Progenitor cell of endocrine pancreas (in vitro differentiated cells): ENCODE measurements at regions not wholly inside any gene's neighbourhood (a gene's known extent, or its start where the extent isn't known, plus 50 kb on each side); places are given as distances from the start of the nearest gene placed in this dataset.

Source experiments
- DNase-seq: peaks from one replicate; pipeline ENCODE4 v3.0.0; 2021; ENCODE audit warnings: low spot score; ENCODE audit not compliant: unreplicated experiment
- H3K27ac Mint-ChIP-seq: 2 replicates; pipeline ENCODE4 v1.8.0; 2021; ENCODE audit warnings: mild to moderate bottlenecking, moderate library complexity, mixed read lengths
- H3K27me3 Mint-ChIP-seq: 2 replicates; pipeline ENCODE4 v1.8.0; 2021; ENCODE audit warnings: mixed read lengths
- H3K36me3 Mint-ChIP-seq: 2 replicates; pipeline ENCODE4 v1.8.0; 2022; ENCODE audit warnings: mixed read lengths; ENCODE audit not compliant: insufficient read depth
- H3K4me1 Mint-ChIP-seq: 2 replicates; pipeline ENCODE4 v1.8.0; 2021; ENCODE audit warnings: low read depth, mixed read lengths
- H3K4me3 Mint-ChIP-seq: 2 replicates; pipeline ENCODE4 v1.8.0; 2021; ENCODE audit warnings: low read depth, mild to moderate bottlenecking, moderate library complexity, mixed read lengths
- H3K9me3 Mint-ChIP-seq: 2 replicates; pipeline ENCODE4 v1.8.0; 2021; ENCODE audit warnings: low read depth, mixed read lengths
- TF ChIP-seq, protein P1 (sequence below): fragments of 200-600 bp; sonication (generic); IDR thresholded peaks from one replicate; pipeline ENCODE4 v1.5.0; 2021; ENCODE audit warnings: antibody characterized with exemption, mild to moderate bottlenecking; ENCODE audit not compliant: unreplicated experiment

DNA sequence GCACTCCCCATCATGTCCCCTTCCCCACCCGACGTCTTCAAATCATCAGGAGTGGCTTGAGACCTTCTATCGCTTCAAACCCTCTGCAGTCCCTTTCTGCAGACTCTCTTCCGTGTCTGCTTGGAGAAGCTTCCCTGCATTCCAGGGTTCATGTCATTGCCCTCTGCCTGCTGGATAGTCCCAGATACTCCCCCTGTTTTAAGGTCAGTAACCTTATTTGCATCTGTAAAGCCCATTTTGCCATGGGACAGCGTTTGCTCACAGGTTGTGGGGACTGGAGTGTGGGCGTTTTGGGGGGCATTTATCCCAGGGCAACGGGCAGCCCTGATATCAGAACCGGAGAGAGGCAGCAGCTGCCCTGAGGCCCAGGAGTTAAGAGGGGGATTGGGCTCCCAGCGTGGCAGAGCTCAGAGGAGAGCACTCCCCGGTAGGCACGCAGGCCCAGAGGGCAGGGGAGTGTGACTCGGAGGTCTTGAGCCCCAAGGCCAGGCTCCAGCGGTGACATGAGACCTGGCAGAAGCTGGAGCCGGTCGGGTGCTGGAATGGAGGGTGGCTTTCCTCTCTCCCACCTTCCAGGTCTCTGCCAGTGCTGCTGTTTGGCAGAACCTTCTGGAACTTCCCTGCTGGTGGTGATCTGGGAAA is 73.8 kb downstream of the RTP5 start:
- Mint-ChIP-seq H3K9me3 (peaks cover 12% of the 10 kb centered on the region), H3K36me3 (no peaks in the 10 kb centered on the region), H3K27ac (no peak overlapping the region), H3K4me1 (no peaks in the 10 kb centered on the region), H3K27me3 (peaks cover 12% of the 10 kb centered on the region), H3K4me3 (no peak overlapping the region)
- no peak for DNase-seq
- TF ChIP-seq, protein P1, sequence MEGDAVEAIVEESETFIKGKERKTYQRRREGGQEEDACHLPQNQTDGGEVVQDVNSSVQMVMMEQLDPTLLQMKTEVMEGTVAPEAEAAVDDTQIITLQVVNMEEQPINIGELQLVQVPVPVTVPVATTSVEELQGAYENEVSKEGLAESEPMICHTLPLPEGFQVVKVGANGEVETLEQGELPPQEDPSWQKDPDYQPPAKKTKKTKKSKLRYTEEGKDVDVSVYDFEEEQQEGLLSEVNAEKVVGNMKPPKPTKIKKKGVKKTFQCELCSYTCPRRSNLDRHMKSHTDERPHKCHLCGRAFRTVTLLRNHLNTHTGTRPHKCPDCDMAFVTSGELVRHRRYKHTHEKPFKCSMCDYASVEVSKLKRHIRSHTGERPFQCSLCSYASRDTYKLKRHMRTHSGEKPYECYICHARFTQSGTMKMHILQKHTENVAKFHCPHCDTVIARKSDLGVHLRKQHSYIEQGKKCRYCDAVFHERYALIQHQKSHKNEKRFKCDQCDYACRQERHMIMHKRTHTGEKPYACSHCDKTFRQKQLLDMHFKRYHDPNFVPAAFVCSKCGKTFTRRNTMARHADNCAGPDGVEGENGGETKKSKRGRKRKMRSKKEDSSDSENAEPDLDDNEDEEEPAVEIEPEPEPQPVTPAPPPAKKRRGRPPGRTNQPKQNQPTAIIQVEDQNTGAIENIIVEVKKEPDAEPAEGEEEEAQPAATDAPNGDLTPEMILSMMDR = no peak

DNA sequence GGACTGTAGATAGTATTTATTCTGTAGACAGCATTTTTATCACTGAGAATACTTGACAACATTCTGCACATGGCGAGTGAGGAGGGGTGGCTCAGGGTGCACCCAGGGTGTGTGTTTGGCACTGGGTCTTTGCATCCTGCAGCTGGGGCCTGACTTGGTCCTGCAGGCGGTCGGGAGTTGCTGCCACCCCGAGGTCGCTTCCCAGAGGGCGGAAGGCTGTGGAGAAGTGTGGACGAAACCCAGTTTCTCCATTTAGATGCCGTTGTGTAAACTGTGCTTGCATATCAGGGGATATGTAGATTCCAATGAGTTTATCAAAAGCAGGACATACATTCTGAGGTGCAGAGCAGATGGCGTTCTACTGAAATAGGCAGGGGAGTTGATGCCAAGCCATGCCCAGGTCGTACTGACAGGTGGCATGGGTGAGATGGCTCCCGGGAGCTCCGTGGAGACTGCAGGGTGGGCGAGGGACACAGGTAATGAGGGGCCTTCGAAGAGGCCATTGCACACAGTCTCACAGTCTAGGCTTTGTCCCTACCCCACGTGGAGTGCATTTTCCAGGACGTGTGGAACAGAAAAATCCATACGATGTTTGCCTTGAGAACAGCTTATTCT is 74.5 kb downstream of the RTP5 start:
- H3K4me3 Mint-ChIP-seq = no peak overlapping the region
- TF ChIP-seq, protein P1 = no peak
- no peak for DNase-seq
- peaks cover 16% of the 10 kb centered on the region for H3K27me3 Mint-ChIP-seq
- H3K27ac Mint-ChIP-seq = no peak overlapping the region
- H3K9me3 Mint-ChIP-seq = peaks cover 12% of the 10 kb centered on the region
- no peaks in the 10 kb centered on the region for H3K4me1 Mint-ChIP-seq
- no peaks in the 10 kb centered on the region for H3K36me3 Mint-ChIP-seq

DNA sequence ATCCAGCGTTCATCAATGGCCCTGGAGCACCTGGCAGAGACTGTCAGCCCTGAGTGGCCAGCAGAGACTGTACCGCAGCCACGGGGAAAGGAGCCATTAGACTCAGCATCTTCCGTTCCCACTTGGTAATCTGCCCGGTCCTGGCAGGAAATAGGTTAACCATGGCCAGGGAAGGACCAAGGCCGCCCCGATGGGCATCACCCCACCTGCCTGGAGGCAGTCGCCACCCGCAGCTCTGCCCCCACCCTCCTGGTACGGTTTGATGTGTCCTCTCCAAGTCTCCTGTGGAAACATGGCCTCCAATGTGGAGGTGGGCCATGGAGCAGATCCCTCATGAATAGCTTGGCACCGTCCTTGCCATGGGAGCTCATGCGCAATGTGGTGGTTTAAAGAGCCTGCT is 75.3 kb downstream of the RTP5 start:
- no peak overlapping the region for H3K27ac Mint-ChIP-seq
- TF ChIP-seq, protein P1 = no peak
- no peak for DNase-seq
- H3K4me3 Mint-ChIP-seq = no peak overlapping the region
- no peaks in the 10 kb centered on the region for H3K4me1 Mint-ChIP-seq
- no peaks in the 10 kb centered on the region for H3K36me3 Mint-ChIP-seq
- H3K27me3 Mint-ChIP-seq = peaks cover 16% of the 10 kb centered on the region
- peaks cover 12% of the 10 kb centered on the region for H3K9me3 Mint-ChIP-seq

DNA sequence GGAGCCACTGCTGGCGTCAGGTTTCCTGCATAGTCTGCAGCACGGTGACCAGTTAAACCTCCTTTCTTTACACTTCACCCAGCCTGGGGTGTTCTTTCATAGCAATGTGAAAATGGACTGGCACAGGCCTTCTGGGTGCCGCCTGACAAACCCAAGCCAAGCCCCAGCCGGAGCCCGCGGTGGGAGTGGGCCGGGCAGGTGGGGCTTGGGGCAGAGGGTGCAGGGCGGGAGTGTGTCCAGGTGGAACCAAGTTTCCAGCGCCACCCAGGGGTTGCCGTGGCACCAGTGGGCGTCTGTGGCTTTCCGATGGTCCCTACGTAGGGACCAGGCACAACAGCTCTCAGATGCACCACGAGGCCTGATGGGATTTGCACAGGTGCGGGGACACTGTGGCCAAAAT is 75.8 kb downstream of the RTP5 start:
- H3K36me3 Mint-ChIP-seq = no peaks in the 10 kb centered on the region
- H3K27ac Mint-ChIP-seq = no peak overlapping the region
- H3K27me3 Mint-ChIP-seq = peaks cover 21% of the 10 kb centered on the region
- TF ChIP-seq, protein P1 = no peak
- H3K4me1 Mint-ChIP-seq = no peaks in the 10 kb centered on the region
- peaks cover 9% of the 10 kb centered on the region for H3K9me3 Mint-ChIP-seq
- no peak for DNase-seq
- H3K4me3 Mint-ChIP-seq = no peak overlapping the region

DNA sequence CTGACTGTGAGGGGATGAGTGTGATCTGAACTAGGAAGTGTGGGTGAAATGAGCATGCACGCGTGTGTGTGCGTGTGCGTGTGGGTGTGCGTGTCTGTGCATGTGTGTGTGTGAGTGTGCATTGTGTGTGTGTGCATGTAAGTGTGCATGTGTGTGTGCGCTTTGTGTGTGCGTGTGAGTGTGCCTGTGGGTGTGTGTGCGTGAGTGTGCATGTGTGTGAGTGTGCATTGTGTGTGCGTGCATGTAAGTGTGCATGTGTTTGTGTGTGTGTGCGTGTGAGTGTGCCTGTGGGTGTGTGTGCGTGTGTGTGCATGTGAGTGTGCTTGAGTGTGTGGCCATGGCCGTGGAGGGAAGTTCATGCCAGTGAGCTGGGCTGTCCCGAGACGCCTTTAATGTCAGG is 76.3 kb downstream of the RTP5 start:
- H3K27ac Mint-ChIP-seq = peak overlapping the region; percentile 11
- no peaks in the 10 kb centered on the region for H3K36me3 Mint-ChIP-seq
- no peak overlapping the region for H3K4me3 Mint-ChIP-seq
- TF ChIP-seq, protein P1 = no peak
- peaks cover 26% of the 10 kb centered on the region for H3K27me3 Mint-ChIP-seq
- H3K4me1 Mint-ChIP-seq = peaks cover 2% of the 10 kb centered on the region
- DNase-seq = no peak
- H3K9me3 Mint-ChIP-seq = peaks cover 6% of the 10 kb centered on the region
